ENCODE measurements at regions not wholly inside any gene's neighbourhood (a gene's known extent, or its start where the extent isn't known, plus 50 kb on each side); places are given as distances from the start of the nearest gene placed in this dataset.
"Not testable (repeated sequence)": the region's sequence is repeated elsewhere in the genome, so short reads cannot be mapped to it uniquely, and the experiment has no call there.

DNA sequence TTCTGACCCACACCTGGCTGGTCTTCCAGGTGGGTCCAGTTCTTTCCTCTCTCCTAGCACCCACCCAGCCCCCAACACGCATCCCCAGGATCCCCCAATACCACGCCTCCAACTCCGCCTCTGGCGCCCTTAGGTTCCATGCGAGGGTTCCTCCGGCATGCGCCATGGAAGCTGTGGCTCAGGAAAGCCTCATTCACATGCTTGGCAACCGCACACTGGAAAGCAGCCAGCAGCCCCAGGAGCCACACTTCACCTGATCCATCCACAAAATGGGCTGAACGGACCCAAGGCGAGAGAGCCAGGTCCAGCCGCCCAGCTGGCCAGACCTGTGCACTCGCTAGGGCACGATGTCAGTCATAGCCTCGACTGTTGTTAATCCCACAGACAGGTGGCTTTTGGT is 161.2 kb downstream of the PSMG1 start:
- DNase-seq: no peak

DNA sequence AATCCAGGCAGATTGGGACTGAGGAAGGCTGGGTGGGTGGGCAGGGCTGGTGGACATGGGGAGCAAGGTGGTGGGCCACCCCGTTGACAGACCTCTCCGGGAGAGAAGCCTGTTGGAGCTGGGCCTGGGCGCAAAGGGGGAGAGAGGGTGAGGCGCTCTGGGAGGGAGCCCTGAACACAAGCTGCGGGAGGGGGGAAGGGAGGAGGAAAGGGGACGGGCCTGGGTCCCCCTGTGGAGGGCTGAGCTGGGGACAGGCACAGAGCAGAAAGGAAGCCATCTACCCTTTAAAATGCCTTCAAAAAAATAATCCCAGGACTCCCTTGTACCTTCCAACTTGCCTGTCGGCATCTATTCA is 161.8 kb downstream of the PSMG1 start:
- no peak for DNase-seq

DNA sequence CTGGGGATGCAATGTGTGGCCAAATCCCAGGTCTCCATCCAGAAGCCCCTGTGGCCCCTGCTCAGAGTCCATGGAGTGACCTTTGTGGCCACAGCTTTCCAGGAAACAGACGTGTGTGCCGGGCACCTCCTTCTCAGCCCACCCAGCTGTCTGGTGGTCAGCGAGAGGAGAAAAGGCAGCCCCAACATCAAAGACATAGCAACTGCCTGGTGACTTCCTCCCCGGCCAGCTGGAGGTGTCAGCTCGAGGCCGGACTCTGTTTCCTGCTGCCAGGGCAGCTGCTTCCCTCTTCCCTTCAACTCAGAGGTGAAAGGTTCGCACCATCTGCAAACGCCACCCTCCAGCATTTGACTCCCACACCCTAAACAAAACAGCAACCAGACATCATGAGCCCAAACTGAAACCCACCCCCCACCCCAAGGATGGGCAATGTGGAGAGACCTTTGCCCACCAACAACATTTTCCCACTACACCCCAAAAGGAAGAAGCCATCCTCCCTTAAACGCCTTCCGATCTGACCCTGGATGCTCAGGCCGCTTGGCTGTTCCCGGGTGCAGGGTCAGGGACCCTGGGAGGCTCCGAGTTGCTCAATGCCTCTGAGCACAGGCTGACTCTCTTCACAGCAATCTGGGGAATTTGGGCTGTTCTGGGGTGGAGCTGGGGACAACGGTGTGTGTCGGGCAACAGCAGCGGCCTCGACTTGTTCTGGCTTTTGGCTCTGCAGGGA is 162.3 kb downstream of the PSMG1 start:
- no peak for DNase-seq

DNA sequence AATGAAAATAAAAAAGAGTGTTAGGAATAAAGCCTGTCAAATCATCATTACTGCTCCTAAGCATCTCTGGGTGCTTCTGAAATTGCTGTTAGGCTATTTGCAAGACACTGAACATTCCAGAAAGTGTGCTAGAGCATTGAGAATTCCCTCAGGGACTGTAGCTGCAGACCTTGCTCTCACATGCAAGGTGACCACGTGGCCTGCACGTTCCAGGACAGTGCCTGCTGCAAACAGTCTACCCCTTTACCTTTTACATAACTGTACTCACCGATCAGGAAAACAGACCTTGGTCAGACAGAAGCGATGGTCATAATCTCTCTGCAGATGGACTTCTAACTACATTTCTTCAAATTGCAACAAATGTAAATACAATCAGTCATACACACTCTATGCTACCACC is 164.5 kb downstream of the PSMG1 start:
- DNase-seq: no peak

DNA sequence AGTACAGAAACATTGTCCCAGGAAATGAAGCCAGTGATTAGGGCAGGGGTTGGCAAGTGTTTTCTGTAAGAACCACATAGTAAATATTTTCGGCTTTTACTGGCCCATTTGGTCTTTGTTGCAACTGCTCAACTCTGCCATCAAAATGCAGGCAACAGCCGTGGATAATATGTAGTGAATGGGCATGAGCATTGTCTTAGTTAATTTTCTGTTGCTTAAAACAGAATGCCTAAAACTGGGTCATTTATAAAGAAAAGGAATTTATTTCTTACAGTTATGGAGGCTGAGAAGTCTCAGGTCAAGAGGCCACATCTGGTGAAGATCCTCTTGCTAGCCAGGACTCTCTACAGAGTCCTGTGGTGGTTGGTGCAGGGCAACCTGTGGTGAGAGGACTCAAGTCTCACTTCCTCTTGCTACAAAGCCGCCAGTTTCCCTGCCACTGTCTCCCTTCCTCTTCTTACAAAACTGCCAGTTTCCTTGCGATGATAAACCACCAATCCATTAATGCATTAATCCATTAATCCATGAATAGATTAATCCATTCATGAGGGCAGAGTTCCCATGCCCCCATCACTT is 166.4 kb downstream of the PSMG1 start:
- DNase-seq: no peak

DNA sequence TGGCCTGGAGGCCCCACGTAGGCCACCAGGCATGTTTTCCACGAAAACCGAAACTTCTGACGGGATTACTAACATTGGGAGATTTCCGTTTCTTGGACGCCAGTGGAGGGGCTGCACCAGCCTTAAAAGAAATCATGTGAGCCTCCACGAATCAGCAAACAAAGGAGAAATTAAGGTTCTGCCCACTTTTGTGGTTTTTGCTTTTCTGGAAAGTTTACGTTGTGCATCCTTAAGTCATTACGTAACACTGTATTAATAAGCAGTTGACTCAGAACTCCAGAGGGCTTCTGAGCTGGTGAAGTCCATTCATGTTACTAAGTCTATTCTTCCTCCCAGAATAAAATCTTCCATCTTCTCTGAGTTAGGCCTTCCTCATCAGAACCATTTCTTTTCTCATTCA is 168.5 kb downstream of the PSMG1 start:
- no peak for DNase-seq

DNA sequence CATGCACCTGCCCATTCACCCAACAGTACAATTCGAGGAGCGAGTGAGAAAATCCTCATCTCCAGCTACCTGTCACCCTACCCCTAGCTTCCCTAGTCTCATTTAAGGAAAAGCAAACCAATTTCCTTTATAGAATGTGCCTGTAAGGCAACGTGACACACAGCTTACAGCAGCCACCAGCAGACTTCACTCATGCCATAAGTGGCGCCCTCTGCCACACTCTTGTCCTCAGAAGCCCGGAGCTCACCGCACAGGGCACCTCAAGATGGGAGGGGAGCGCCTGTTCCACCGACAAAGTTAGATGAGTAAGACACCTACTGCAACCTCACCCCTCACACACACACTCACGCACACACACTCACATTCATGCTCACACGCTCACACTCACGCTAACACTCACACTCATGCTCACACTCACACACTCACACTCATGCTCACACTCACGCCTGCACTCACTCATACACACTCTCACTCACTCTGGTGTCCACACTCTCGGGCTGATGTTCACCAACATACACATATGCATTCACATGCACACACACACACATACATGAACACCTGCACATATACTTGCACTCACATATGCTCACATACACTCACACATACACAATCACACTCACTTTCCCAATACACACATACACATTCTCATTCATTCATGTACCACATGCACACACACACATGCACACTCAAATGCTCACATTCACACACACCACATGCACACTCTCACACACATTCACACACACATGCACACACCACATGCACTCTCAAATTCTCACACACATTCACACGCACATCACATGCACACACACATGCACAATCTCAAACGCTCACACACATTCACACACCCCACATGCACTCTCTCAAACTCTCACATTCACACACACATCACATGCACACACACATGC is 170.7 kb downstream of the PSMG1 start:
- no peak for DNase-seq

DNA sequence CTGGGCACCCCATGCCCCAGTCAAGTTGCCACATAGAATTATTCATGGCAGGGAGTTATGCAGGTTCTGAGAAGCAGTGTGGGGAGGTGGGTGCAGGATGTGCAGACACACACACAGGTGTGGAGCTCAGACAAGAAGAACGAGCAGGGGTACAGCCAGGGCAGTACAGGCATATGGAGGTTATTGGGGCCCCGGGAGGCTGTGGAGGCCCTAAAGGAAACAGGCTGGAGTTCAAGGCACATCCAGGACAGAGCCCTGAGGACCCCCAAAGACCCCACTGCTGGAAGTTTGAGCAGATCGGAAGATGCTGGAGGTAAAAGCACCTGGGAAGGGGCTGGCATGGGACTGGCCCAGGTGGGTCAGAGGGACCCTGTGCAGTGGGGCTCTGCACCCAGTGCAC is 171.3 kb downstream of the PSMG1 start:
- DNase-seq: no peak

DNA sequence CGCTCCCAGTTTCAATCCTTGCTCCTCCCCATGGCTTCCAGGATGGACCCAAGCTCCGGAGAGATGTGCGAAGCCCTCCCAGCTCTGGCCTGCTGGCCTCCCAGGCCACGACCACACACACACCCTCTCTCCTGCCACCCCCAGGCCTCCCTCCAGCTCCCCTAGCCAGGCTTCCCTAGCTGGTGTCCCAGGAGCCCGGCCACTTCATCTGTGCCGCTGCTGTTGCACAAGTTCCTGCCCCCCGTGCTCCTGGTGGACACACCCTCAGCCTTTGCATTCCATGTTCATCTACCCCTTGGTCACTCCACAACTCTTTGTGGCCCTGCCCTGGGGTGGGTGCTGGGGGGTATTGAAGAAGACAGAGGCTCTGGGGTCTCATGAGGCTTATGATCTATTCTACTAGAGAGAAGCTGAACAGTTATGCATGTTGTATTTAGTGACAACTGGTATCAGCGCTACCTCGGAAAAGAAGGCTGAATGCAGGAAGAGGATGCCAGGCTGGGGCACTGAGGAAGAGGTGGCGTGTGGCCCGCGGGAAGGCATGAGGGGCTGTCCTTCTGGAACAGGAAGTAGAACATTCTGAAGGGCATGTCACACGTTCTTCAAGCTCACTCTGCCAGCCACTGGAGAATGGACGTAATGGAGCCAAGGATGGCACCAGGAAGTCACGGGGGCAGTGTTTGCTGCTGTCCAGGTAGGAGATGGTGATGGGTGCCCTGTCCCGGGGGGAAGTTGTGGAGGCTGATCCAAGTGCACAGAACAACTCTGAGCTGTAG is 172.4 kb downstream of the PSMG1 start:
- no peak for DNase-seq

DNA sequence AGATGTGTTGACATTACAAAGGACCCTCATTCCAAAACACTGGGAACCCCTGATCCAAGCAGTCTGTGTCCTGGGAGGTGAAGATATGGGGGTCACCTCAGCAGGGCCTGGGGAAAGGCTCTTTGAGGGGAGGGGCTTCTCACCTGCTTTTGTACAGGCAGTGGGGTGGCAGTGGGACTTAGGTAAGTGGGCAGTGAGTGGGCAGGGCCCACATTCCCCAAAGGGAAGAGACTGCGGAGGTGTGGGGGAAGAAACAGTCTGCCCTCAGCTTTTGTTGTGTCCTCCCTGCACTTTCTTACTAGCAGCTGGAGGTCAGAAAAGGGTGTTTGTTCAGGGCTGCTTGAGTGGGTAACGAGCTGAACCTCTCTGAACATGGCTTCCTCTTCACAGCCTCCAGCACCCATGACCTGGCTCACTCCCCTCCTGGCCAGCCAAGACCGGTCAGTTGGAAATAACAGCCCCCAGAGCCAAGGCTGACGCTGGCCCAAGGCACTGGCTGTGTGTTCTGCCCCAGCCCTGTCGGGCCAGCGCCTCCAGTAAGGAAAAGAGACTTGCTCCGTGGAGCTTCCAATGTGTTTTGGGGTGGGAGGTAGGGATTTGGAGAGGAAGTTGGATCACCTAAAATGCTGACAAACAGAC is 173.5 kb downstream of the PSMG1 start:
- DNase-seq: no peak

DNA sequence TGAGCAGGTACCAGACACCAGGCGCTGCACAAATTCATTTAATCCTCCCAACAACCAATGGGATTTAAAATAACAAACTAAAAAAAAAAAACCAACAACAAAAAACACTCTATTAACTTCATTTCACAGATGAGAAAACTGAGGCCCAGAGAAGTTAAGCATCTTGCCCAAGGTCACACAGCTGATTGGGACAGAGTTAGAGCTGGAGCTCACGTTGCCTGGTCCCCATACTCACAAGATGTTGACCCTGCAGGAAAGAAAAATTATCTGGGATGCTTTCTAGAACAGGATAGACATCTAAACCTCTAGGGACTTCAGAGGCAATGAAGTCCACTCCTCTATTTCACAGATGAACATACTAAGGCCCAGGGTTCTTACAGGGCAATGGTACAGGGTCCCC is 175.3 kb downstream of the PSMG1 start:
- no peak for DNase-seq

DNA sequence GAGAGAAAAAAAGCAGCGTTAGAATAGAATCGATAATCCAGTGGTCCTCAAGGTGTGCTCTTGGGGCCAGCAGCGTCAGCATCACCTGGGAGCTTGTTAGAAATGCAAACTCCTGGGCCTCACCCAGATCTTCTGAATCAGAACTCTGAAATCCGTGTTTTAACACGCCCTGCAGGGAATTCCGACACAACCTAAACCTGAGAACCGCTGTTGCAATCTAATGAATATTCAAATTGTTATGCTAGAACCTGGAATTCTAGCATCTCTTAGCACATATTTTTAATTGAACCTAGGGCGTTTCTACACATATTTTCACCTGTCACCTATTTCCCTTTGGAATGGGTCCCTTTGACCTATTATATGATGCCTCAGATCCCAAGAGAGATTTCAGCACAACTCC is 175.7 kb downstream of the PSMG1 start:
- DNase-seq: no peak

DNA sequence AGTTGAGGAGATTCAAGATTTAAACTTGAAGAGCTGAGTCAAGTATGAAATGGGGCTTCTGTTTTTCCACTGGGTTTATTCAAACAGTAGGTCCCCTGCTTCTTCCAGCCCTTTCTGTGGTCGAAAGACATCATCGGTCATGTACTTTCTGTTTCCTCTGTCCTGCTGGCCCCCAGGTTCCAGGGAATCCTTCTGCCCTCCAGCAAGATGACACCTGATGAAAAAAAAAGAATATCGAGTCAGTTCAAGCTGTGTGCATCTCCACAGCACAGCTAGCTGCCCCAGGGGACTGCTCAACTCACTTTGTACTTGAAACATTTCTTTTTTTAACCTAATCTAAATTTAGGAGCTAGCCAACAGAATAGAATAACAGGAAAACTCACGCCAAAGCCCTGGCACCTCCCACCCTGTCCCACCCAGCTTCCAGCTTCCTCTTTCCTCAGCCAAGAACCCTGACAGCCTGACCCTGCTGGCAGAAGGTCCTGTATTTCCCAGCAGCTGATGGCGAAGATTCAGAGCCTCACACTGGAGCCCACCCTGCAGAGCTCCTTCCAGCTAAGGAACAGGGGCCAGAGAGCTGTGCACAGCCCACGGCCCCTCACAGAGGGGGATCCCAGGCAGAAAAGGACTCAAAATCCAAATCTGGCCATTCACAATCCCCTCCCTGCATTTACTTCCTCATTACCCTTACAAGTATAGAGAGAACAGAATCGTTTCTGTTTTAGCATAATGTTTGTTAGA is 176.5 kb downstream of the PSMG1 start:
- no peak for DNase-seq

DNA sequence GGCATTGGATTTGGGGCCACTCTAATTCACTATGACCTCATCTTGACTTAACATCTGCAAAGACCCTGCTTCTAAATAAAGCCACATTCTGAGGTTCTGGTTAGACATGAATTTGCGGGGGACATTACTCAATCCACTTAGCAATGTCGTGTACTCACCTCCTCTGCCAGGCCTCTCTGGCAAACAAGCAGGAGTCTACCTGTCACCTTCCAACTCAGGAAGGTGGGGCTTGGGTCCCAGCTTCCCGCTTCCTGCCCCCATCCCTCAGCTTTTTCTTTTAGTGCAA is 177.8 kb downstream of the PSMG1 start:
- no peak for DNase-seq

DNA sequence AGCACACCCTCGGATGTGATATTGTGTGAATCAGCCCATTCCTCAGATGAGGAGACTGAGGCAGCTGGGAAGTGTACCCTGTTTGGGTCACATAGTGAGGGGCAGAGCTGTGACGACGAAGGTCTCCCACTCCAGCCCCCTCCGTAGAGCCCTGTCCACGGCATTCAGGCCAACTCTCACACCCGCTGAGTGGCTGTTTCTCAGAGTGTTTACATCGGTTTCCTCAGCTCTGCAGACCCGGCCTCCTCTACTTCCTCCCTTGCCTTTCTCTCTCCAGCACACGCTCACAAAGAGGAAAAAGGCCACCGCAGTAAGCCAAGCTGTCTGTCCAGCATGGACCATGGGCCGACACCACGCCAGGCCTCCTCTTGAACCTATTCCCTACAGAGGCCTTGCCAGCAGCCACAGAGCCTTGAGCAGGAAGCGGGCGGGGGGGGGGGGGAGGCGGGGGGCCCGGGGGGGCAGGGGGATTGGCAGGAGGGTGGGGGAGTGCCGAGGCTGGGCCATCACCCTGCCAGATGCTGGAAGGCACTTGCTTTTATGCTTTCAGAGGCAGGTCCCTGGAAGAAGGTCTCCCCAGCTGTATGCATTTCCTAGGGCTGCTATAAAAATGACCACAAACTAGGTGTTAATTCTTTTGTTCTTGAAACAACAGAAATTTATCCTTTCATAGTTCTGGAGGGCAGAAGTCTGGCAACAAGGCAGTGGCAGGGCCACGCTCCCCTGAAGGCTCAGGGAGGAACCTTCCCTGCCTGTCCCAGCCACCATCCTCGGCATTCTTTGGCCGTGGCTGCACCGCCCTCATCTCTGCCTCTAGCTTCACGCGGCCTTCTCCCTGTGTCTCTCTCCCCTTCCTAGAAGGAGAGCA is 178.4 kb downstream of the PSMG1 start:
- no peak for DNase-seq

DNA sequence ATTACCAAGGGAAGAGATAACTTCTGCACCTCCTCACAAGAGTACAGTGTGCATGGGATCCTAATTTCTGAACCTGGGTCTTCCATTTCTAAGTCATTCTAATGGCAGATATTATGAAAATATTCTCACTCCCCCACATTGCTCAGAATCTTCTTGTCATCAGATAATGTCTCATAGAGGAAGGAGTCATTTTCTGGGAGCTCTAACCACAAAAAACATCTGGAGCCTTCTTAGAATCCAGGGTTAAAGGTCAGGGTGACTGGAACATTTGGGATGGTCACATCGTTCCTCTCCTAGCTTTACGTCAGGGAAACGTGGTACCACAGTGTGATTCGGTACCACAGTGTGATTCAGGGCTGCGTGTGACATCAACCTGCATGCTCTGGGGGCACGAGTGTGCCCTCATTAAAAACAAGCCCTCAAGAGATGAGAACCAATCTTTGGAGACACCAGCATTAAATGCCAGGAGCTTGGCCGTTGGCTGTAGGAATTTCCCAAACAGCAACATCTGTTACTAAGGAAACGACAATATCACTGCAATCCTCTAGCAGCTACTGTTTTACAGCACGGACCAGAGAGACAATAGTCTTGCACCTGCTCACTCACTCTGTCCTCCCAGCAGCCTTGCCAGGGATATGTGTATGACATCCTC is 179.1 kb downstream of the PSMG1 start:
- DNase-seq: no peak

DNA sequence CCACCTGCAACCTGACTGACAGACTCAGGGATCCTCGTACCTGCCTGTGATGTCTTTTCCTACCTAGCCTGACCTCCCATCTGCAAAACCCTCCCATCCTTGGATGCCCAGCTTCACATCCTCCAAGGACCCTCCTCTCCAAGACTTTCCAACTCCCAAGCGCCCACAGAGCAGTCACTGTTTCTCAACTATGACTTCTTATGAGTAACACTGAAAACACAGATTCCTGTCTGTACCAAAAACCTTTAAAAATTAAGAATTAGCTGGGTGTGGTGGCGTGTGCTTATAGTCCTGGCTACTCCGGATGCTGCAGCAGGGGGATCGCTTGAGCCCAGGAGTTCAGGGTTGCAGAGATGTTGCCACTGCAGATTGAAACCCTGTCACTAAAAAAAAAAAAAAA is 181.9 kb downstream of the PSMG1 start:
- no peak for DNase-seq

DNA sequence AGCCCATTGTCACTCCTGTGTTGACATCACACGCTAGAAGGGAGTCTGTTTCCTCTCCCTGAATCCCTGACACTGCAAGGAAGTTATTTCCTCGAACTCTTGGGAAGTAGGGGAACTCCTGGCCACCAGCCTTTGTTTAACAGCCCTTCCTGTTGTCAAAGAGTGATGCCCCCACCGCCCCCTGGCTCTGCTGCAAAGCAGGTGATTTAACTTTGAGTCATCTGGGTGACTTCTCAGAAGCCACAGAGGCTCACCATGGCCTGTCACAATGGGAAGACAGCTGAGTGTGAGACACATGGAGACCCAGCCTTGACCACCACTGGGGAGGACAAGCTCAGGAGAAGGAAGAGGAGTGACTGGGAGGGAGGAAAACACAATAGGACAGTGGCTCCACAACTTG is 182.8 kb downstream of the PSMG1 start:
- DNase-seq: no peak

DNA sequence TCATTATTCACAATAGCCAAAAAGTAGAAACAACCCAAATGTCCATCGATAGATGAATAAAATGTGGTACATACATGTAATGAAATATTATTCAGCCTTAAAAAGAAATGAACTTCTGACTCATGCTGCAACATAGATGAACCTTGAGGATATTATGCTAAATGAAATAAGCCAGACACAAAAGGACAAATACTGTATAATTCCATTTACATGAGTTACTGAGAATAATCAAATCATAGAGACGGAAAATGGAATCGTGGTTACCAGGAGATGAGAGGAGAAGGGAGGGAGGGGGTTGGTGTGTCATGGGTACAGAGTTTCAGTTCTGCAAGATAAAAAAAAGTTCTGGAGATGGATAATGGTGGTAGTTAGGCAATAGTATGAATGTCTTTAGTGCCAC is 184.1 kb downstream of the PSMG1 start:
- DNase-seq: no peak

DNA sequence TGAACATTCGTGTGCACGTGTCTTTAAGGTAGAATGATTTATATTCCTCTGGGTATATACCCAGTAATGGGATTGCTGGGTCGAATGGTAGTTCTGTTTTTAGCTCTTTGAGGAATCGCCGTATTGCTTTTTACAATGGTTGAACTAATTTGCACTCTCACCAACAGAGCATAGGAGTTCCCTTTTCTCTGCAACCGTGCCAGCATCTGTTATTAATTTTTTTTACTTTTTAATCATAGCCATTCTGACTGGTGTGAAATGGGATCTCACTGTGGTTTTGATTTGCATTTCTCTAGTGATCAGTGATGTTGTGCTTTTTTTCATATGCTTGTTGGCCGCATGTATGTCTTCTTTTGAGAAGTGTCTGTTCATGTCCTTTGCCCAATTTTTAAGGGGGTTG is 185.0 kb downstream of the PSMG1 start:
- not testable (repeated sequence) for DNase-seq

DNA sequence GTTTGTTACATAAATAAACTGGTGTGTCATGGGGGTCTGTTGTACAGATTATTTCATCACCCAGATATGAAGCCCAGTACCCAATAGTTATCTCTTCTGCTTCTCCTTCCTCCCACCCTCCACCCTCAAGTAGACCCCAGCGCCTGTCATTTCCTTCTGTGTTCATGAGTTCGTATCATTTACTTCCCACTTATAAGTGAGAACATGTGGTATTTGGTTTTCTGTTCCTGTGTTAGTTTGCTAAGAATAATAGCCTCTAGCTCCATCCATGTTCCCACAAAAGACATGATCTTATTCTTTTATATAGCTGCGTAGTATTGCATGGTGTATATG is 185.4 kb downstream of the PSMG1 start:
- DNase-seq: not testable (repeated sequence)

Measured in stimulated activated CD4-positive, alpha-beta T cell treated with anti-CD3 and anti-CD28 coated beads, Interleukin-4, amount 100 ng/mL, for 4 hours (primary cell).